HepG2 (cell line): ENCODE measurements at regions not wholly inside any gene's neighbourhood (a gene's known extent, or its start where the extent isn't known, plus 50 kb on each side); places are given as distances from the start of the nearest gene placed in this dataset.

Source experiments
- ATAC-seq: fragments of 200-7000 bp; cut with Tn5 transposase; 3 replicates; pipeline ENCODE4 v1.9.1; 2020; ENCODE audit warnings: mild to moderate bottlenecking, moderate library complexity
- BruUV-seq: library from RNA; stranded (reverse); fragments of 400-500 nt; replicated peaks from 2 replicates; lab custom pipeline; 2021; lab: Mats Ljungman, UMichigan
- CTCF ChIA-PET: fragments of 300-600 bp; formaldehyde crosslinking; extraction: SDS; loops from one replicate; lab custom pipeline; 2021; ENCODE audit warnings: low total read pairs, inconsistent platforms, low intra/inter-chr PET ratio; lab: Yijun Ruan, JAX
- POLR2A ChIA-PET: fragments of 350-600 bp; sonication (Branson Sonifier 250); formaldehyde crosslinking; loops from one replicate; lab custom pipeline; 2020; ENCODE audit warnings: antibody characterized with exemption, inconsistent platforms; lab: Yijun Ruan, JAX
- DNase-seq: peaks from one replicate; pipeline ENCODE4 v3.0.0-alpha.2; 2015; ENCODE audit warnings: low spot score
- FAIRE-seq: peaks from 3 replicates; lab custom pipeline; 2011; peaks lifted over from hg19 to GRCh38; lab: Jason Lieb, UNC
- H2AFZ ChIP-seq: one replicate; pipeline ENCODE4 v1.6.1; 2011; ENCODE audit warnings: low read length, inconsistent platforms
- H3K27ac ChIP-seq: fragments of 300-600 bp; 3 replicates; pipeline ENCODE4 v1.8.0; 2011; ENCODE audit warnings: mixed run types, mild to moderate bottlenecking, mixed read lengths, low read length, inconsistent platforms; ENCODE audit not compliant: insufficient read depth; ENCODE audit errors: extremely low read length
- H3K27me3 ChIP-seq, 2 experiments: fragments of 200-600 bp in 1 of 2; 2 replicates in 1 of 2; 3 replicates in 1 of 2; pipeline versions ENCODE4 v1.6.0 to v1.8.0; 2011; ENCODE audit warnings: low read length in 2 of 2, mild to moderate bottlenecking in 2 of 2, moderate library complexity in 2 of 2, inconsistent platforms in 1 of 2; ENCODE audit not compliant: insufficient read depth in 2 of 2, control insufficient read depth in 1 of 2
- H3K36me3 ChIP-seq, 2 experiments: fragments of 200-600 bp in 1 of 2; replicated peaks in 1 of 2; 2 replicates in 1 of 2; 3 replicates in 1 of 2; pipeline versions ENCODE4 v1.5.1 to v1.8.0; 2011; ENCODE audit warnings: low read length in 2 of 2, inconsistent platforms in 1 of 2; ENCODE audit not compliant: insufficient read depth in 2 of 2, control insufficient read depth in 1 of 2
- H3K4me1 ChIP-seq: 2 replicates; pipeline ENCODE4 v1.5.1; 2012; ENCODE audit warnings: low read length, inconsistent platforms; ENCODE audit not compliant: insufficient read depth
- H3K4me2 ChIP-seq: 2 replicates; pipeline ENCODE4 v1.6.0; 2011; ENCODE audit warnings: low read depth, low read length, inconsistent platforms
- H3K4me3 ChIP-seq, 3 experiments: fragments of 200-600 bp in 1 of 3; sonication (generic), shearing (Covaris generic) in 1 of 3; replicated peaks in 1 of 3; 2 replicates each; pipeline ENCODE4 v1.5.1; 2011 to 2016; ENCODE audit warnings: low read length in 3 of 3, inconsistent platforms in 2 of 3, low read depth in 2 of 3, mild to moderate bottlenecking in 2 of 3, control low read depth in 1 of 3, mixed read lengths in 1 of 3; ENCODE audit not compliant: insufficient read depth in 1 of 3
- H3K79me2 ChIP-seq: one replicate; pipeline ENCODE4 v1.6.1; 2011; ENCODE audit warnings: low read length, inconsistent platforms; ENCODE audit not compliant: insufficient read depth
- H3K9ac ChIP-seq: 2 replicates; pipeline ENCODE4 v1.6.0; 2011; ENCODE audit warnings: mild to moderate bottlenecking, low read depth, low read length, inconsistent platforms; ENCODE audit not compliant: insufficient read depth
- H3K9me3 ChIP-seq: 2 replicates; pipeline ENCODE4 v1.5.1; 2012; ENCODE audit warnings: mild to moderate bottlenecking, low read length
- H4K20me1 ChIP-seq: 2 replicates; pipeline ENCODE4 v1.6.0; 2011; ENCODE audit warnings: inconsistent platforms, mild to moderate bottlenecking, low read length, moderate library complexity; ENCODE audit not compliant: insufficient read depth
- ATF4 ChIP-seq, 2 experiments: fragments of 450-650 bp in 1 of 2; sonication (generic) in 1 of 2; formaldehyde crosslinking; IDR thresholded peaks; 2 replicates each; pipeline versions ENCODE4 v1.5.0 to v1.8.0; 2020 to 2022; ENCODE audit warnings: mild to moderate bottlenecking in 1 of 2, missing genetic modification reagents in 1 of 2
- E2F1 ChIP-seq: sonication (generic); formaldehyde crosslinking; IDR thresholded peaks from 2 replicates; pipeline ENCODE4 v1.5.0; 2020; ENCODE audit warnings: missing genetic modification reagents
- HHEX ChIP-seq: IDR thresholded peaks from 2 replicates; pipeline ENCODE4 v1.6.1; 2016; ENCODE audit warnings: control low read depth
- MED13 ChIP-seq: sonication (generic); formaldehyde crosslinking; IDR thresholded peaks from 2 replicates; pipeline ENCODE4 v1.5.0; 2020; ENCODE audit warnings: missing genetic modification reagents
- MLLT10 ChIP-seq: sonication (generic); formaldehyde crosslinking; IDR thresholded peaks from 2 replicates; pipeline ENCODE4 v1.4.0; 2020; ENCODE audit warnings: missing genetic modification reagents
- MTA1 ChIP-seq: sonication (generic); formaldehyde crosslinking; IDR thresholded peaks from 2 replicates; pipeline ENCODE4 v1.4.0; 2020; ENCODE audit warnings: missing genetic modification reagents, mild to moderate bottlenecking, borderline replicate concordance
- PHF21A ChIP-seq: sonication (generic); formaldehyde crosslinking; IDR thresholded peaks from 2 replicates; pipeline ENCODE4 v1.5.0; 2020; ENCODE audit warnings: mild to moderate bottlenecking, missing genetic modification reagents
- PPARG ChIP-seq: conservative IDR thresholded peaks from 2 replicates; pipeline ENCODE4 v1.6.1; 2016; ENCODE audit warnings: missing biosample characterization, missing genetic modification reagents
- RFX3 ChIP-seq: IDR thresholded peaks from 2 replicates; pipeline ENCODE4 v1.6.1; 2016; ENCODE audit warnings: missing biosample characterization, missing genetic modification reagents
- SUZ12 ChIP-seq: fragments of 150-350 bp; IDR thresholded peaks from 2 replicates; pipeline ENCODE4 v1.6.1; 2014; ENCODE audit warnings: low read depth, low read length
- THAP8 ChIP-seq: sonication (generic); formaldehyde crosslinking; IDR thresholded peaks from 2 replicates; pipeline ENCODE4 v1.5.1; 2020; ENCODE audit warnings: missing genetic modification reagents, mild to moderate bottlenecking, borderline replicate concordance
- THYN1 ChIP-seq: sonication (generic); formaldehyde crosslinking; IDR thresholded peaks from 2 replicates; pipeline ENCODE4 v1.8.1; 2023; ENCODE audit warnings: low read depth, mild to moderate bottlenecking, moderate library complexity, missing genetic modification reagents, borderline replicate concordance
- TOE1 ChIP-seq: sonication (generic); formaldehyde crosslinking; IDR thresholded peaks from 2 replicates; pipeline ENCODE4 v1.4.0; 2020; ENCODE audit warnings: mild to moderate bottlenecking, missing genetic modification reagents
- ZFP90 ChIP-seq: sonication (generic); formaldehyde crosslinking; IDR thresholded peaks from 2 replicates; pipeline ENCODE4 v1.8.0; 2022; ENCODE audit warnings: missing genetic modification reagents, mild to moderate bottlenecking, inconsistent platforms, borderline replicate concordance
- ZFYVE20 ChIP-seq: sonication (generic); formaldehyde crosslinking; IDR thresholded peaks from 2 replicates; pipeline ENCODE4 v1.8.0; 2023; ENCODE audit warnings: low read depth, mild to moderate bottlenecking, moderate library complexity, missing genetic modification reagents, borderline replicate concordance
- ZKSCAN1 ChIP-seq: fragments of 150-350 bp; IDR thresholded peaks from 2 replicates; pipeline ENCODE4 v1.6.1; 2014; ENCODE audit warnings: low read length
- ZNF382 ChIP-seq: sonication (generic); formaldehyde crosslinking; IDR thresholded peaks from 2 replicates; pipeline ENCODE4 v1.5.0; 2020; ENCODE audit warnings: missing genetic modification reagents, mild to moderate bottlenecking, borderline replicate concordance
- ZNF570 ChIP-seq: sonication (generic); formaldehyde crosslinking; IDR thresholded peaks from 2 replicates; pipeline ENCODE4 v1.4.0; 2020; ENCODE audit warnings: mild to moderate bottlenecking, missing genetic modification reagents, borderline replicate concordance
- ZNF790 ChIP-seq: sonication (generic); formaldehyde crosslinking; IDR thresholded peaks from 2 replicates; pipeline ENCODE4 v1.8.0; 2022; ENCODE audit warnings: missing genetic modification reagents, mild to moderate bottlenecking, borderline replicate concordance
- WGBS: methylation state at CpG from one replicate; pipeline ENCODE4 v1.1.6; 2017; ENCODE audit warnings: low lambda C conversion rate; 5-methylcytosine and 5-hydroxymethylcytosine counted together
- in situ Hi-C: cut with HindIII; loops from 2 replicates; pipeline ENCODE4 v1.10.0; 2017; ENCODE audit warnings: low pct_unique_long_range_greater_than_20kb; ENCODE audit not compliant: extremely low pct_ligation_motif_present
- intact Hi-C: fragments of 100-400 bp; cut with micrococcal nuclease; formaldehyde crosslinking; loops from one replicate; pipeline ENCODE4 v1.10.0; 2022; ENCODE audit not compliant: unreplicated experiment

DNA sequence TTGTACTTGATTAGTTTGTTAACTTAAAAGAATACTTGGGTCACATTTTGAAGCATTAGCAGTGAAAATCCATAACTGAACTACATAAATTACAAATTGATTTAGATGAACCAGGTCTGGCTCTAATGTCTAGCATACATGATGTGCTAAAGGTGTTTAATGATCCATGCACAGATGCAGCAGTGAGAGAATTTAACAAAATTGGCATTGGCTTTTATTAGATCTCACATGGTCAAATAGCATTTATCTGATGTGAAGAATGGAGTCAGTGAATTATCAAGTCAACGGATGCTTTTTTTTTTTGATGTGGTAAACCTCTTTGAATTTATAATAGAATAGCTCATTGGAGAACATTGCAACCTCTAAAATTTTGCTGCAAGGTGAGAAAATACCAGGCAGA lies 293.0 kb upstream of the POT1 start:
- H3K36me3 ChIP-seq = no peaks in the 10 kb centered on the region
- no peak overlapping the region for H2AFZ ChIP-seq
- no peak for FAIRE-seq
- peaks cover 16% of the 10 kb centered on the region for H3K9me3 ChIP-seq
- no peaks in the 10 kb centered on the region for H3K79me2 ChIP-seq
- WGBS = 0% methylated on average over 1 of the region's 1 CpG
- no peaks in the 10 kb centered on the region for H3K4me1 ChIP-seq
- no TSS peak for BruUV-seq
- TF ChIP-seq ZNF790 = no peak
- no peak overlapping the region for H3K4me3 ChIP-seq
- no peaks in the 10 kb centered on the region for H3K27me3 ChIP-seq
- no peak for ATAC-seq
- in situ Hi-C loops = no loop called here
- ChIA-PET POLR2A (no interaction called here), CTCF (no interaction called here)
- intact Hi-C loops = no loop called here
- no peak overlapping the region for H3K9ac ChIP-seq
- H4K20me1 ChIP-seq = no peaks in the 10 kb centered on the region
- no peak for DNase-seq
- H3K27ac ChIP-seq = no peak overlapping the region
- no peak overlapping the region for H3K4me2 ChIP-seq

DNA sequence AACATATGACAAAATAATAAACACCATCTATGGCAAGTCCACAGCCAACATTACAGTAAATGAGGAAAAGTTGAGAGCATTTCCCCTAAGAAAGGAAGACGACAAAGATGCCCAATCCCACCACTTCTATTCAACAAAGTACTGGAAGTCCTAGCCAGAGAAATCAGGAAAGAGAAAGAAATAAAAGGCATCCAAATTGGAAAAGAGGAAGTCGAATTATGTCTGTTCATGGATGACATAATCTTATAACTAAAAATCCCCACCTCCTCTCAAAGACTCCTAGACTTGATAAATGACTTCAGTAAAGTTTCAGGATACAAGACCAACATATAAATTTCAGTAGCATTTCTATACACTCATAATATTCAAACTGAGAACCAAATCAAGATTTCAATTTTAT lies 288.5 kb upstream of the POT1 start:
- ChIA-PET CTCF (no interaction called here), POLR2A (no interaction called here)
- WGBS = 0% methylated on average over 2 of the region's 2 CpGs
- H3K4me3 ChIP-seq = no peak overlapping the region
- ATAC-seq = no peak
- no peaks in the 10 kb centered on the region for H4K20me1 ChIP-seq
- FAIRE-seq = no peak
- H3K79me2 ChIP-seq = no peaks in the 10 kb centered on the region
- peaks cover 35% of the 10 kb centered on the region for H3K9me3 ChIP-seq
- H3K9ac ChIP-seq = no peak overlapping the region
- no peak overlapping the region for H3K4me2 ChIP-seq
- in situ Hi-C loops = no loop called here
- H3K4me1 ChIP-seq = no peaks in the 10 kb centered on the region
- H3K27ac ChIP-seq = no peak overlapping the region
- no TSS peak for BruUV-seq
- no peaks in the 10 kb centered on the region for H3K36me3 ChIP-seq
- H3K27me3 ChIP-seq = no peaks in the 10 kb centered on the region
- H2AFZ ChIP-seq = no peak overlapping the region
- DNase-seq = no peak
- intact Hi-C loops = no loop called here
- TF ChIP-seq THYN1 (no peak), ZKSCAN1 (no peak), ZNF570 (CRISPR knock-in tag) (no peak), MLLT10 (CRISPR knock-in tag) (no peak), ZNF382 (no peak), ZFYVE20 (no peak), RFX3 (CRISPR knock-in tag) (no peak), PPARG (no peak), PHF21A (CRISPR knock-in tag) (no peak), SUZ12 (no peak), E2F1 (CRISPR knock-in tag) (no peak), HHEX (CRISPR knock-in tag) (no peak), TOE1 (CRISPR knock-in tag) (no peak), THAP8 (CRISPR knock-in tag) (no peak), MTA1 (CRISPR knock-in tag) (no peak), ZFP90 (CRISPR knock-in tag) (no peak), MED13 (no peak), ATF4 (CRISPR knock-in tag; IDR thresholded peaks at IDR 0.05) (no peak)
